ENCODE measurements at regions not wholly inside any gene's neighbourhood (a gene's known extent, or its start where the extent isn't known, plus 50 kb on each side); places are given as distances from the start of the nearest gene placed in this dataset.

DNA sequence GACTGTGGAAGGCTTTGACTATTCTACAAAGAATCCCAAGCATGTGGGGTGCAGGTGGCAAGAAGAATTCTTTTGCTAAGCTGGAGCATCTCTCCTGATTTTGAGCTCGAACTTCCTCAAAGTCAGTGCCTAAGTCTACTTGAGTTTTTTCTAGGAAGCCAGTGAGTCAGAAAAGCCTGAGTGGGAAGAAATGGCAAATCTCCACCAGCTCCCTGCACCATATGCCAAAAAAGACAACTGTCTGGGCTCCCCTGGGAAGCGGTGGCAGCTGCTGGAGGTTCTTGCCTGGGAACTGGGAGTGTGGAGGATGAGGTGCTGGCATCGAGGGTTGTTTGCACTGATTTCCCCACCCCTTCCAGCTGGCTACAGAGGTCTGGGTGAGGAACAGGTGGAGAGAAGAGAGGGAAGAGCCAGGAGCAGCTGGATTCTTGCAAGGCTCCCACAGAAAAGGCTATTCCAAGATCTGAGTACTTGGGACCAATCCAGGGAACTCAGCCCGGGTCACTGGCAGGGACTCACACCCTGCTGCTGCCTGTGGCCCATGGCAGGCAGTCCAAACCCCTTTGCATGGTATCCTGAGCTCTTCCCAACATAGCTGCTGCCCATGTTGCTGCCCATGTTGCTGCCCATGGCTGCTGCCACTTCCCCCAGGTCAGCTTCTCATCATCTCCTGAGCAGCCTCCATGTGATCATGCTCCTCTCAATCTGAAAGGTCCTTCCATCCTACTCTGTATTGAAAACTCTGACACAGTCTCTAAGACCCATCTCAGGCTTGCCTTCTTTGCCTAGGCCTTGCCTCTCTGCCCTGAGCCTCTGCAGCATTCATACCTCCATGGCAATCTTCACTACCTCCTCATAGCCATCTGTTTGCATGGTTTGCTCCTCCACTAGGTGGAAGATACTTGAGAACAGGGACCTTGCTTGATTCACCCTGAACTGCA, 128.3 kb upstream of the SPATS2L start:
- no peak for TF ChIP-seq EZH2phosphoT487 (IDR thresholded peaks at IDR 0.05; ENCODE audit: borderline replicate concordance, low read depth, low read length)
- TF ChIP-seq, protein P1, sequence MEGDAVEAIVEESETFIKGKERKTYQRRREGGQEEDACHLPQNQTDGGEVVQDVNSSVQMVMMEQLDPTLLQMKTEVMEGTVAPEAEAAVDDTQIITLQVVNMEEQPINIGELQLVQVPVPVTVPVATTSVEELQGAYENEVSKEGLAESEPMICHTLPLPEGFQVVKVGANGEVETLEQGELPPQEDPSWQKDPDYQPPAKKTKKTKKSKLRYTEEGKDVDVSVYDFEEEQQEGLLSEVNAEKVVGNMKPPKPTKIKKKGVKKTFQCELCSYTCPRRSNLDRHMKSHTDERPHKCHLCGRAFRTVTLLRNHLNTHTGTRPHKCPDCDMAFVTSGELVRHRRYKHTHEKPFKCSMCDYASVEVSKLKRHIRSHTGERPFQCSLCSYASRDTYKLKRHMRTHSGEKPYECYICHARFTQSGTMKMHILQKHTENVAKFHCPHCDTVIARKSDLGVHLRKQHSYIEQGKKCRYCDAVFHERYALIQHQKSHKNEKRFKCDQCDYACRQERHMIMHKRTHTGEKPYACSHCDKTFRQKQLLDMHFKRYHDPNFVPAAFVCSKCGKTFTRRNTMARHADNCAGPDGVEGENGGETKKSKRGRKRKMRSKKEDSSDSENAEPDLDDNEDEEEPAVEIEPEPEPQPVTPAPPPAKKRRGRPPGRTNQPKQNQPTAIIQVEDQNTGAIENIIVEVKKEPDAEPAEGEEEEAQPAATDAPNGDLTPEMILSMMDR (conservative IDR thresholded peaks at IDR 0.05; ENCODE audit: low read length) = no peak
- no TSS peak for BruUV-seq (replicated peaks)
- H2AFZ ChIP-seq (ENCODE audit: low read length) = no peak overlapping the region
- ChIA-PET CTCF (ENCODE audit: unreplicated experiment) (no interaction called here), POLR2A (no interaction called here)
- H3K36me3 ChIP-seq (ENCODE audit: insufficient read depth, low read length) = no peaks in the 10 kb centered on the region
- DNase-seq (ENCODE audit: low spot score) = no peak
- intact Hi-C loops (cut with micrococcal nuclease; ENCODE audit: unreplicated experiment) = no loop called here
- H3K9me3 ChIP-seq (ENCODE audit: low read length) = no peaks in the 10 kb centered on the region
- no peaks in the 10 kb centered on the region for H3K4me1 ChIP-seq (ENCODE audit: insufficient read depth, low read length, poor library complexity, severe bottlenecking)
- no peak overlapping the region for H3K4me3 ChIP-seq (ENCODE audit: low read depth, low read length, poor library complexity, severe bottlenecking)
- H3K79me2 ChIP-seq (ENCODE audit: insufficient read depth, low read depth, low read length) = no peaks in the 10 kb centered on the region
- no peak overlapping the region for H3K27ac ChIP-seq (ENCODE audit: low read depth, low read length, poor library complexity, severe bottlenecking)
- no peak overlapping the region for H3K4me2 ChIP-seq (ENCODE audit: low read length)
- H4K20me1 ChIP-seq (ENCODE audit: insufficient read depth, low read length) = no peaks in the 10 kb centered on the region
- no peaks in the 10 kb centered on the region for H3K9me2 ChIP-seq (ENCODE audit: insufficient read depth, low read length)

DNA sequence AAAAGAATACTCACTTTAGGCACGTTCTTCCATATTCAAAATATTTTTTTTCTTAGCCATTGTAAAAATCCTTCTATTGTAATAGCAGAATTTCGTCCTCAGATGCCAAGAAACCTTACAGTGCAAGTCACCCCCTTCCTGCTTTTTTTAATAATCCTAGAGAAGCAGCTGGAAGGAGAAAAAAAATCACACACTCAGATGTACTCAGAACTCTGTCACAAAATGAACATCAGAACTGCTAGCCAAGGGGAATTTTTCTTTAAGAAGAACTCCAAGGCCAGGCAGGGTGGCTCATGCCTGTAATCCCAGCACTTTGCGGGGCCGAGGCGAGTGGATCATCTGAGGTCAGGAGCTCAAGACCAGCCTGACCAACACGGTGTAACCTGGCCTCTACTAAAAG, 127.3 kb upstream of the SPATS2L start:
- TF ChIP-seq, protein P1 (conservative IDR thresholded peaks at IDR 0.05; ENCODE audit: low read length) = no peak
- no peak for TF ChIP-seq EZH2phosphoT487 (IDR thresholded peaks at IDR 0.05; ENCODE audit: borderline replicate concordance, low read depth, low read length)
- DNase-seq (ENCODE audit: low spot score) = no peak
- ChIA-PET POLR2A (no interaction called here), CTCF (ENCODE audit: unreplicated experiment) (no interaction called here)
- H3K4me1 ChIP-seq (ENCODE audit: insufficient read depth, low read length, poor library complexity, severe bottlenecking) = no peaks in the 10 kb centered on the region
- H3K36me3 ChIP-seq (ENCODE audit: insufficient read depth, low read length) = no peaks in the 10 kb centered on the region
- H3K9me2 ChIP-seq (ENCODE audit: insufficient read depth, low read length) = no peaks in the 10 kb centered on the region
- no peak overlapping the region for H2AFZ ChIP-seq (ENCODE audit: low read length)
- H3K79me2 ChIP-seq (ENCODE audit: insufficient read depth, low read depth, low read length) = no peaks in the 10 kb centered on the region
- intact Hi-C loops (cut with micrococcal nuclease; ENCODE audit: unreplicated experiment) = no loop called here
- H3K9me3 ChIP-seq (ENCODE audit: low read length) = no peaks in the 10 kb centered on the region
- H3K4me2 ChIP-seq (ENCODE audit: low read length) = no peak overlapping the region
- no peak overlapping the region for H3K27ac ChIP-seq (ENCODE audit: low read depth, low read length, poor library complexity, severe bottlenecking)
- H4K20me1 ChIP-seq (ENCODE audit: insufficient read depth, low read length) = no peaks in the 10 kb centered on the region
- no TSS peak for BruUV-seq (replicated peaks)
- no peak overlapping the region for H3K4me3 ChIP-seq (ENCODE audit: low read depth, low read length, poor library complexity, severe bottlenecking)

DNA sequence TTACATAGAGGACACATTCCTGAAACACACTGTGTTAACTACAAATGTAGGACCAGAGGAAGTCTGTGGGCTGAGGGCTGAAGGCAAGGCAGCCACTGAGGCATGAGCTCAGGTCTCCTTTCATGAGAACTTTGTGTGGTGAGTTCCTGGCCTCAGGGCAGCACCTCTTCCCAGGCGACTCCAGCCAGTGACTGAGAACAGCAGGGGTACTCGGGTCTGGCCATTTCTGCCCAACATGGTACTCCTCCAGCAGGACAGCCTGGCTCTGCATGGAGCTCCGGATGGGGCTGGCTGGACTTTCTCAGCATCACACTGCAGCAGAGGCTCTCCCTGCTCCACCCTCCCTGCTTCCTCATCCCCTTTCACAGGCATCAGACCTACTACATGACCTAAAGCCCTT, 125.5 kb upstream of the SPATS2L start:
- H3K27ac ChIP-seq (ENCODE audit: low read depth, low read length, poor library complexity, severe bottlenecking) = no peak overlapping the region
- H3K4me3 ChIP-seq (ENCODE audit: low read depth, low read length, poor library complexity, severe bottlenecking) = no peak overlapping the region
- H3K4me2 ChIP-seq (ENCODE audit: low read length) = no peak overlapping the region
- no TSS peak for BruUV-seq (replicated peaks)
- ChIA-PET POLR2A (no interaction called here), CTCF (ENCODE audit: unreplicated experiment) (no interaction called here)
- TF ChIP-seq, protein P1 (conservative IDR thresholded peaks at IDR 0.05; ENCODE audit: low read length) = no peak
- no peak for TF ChIP-seq EZH2phosphoT487 (IDR thresholded peaks at IDR 0.05; ENCODE audit: borderline replicate concordance, low read depth, low read length)
- no peak for DNase-seq (ENCODE audit: low spot score)
- no peaks in the 10 kb centered on the region for H3K9me2 ChIP-seq (ENCODE audit: insufficient read depth, low read length)
- H4K20me1 ChIP-seq (ENCODE audit: insufficient read depth, low read length) = no peaks in the 10 kb centered on the region
- no peaks in the 10 kb centered on the region for H3K79me2 ChIP-seq (ENCODE audit: insufficient read depth, low read depth, low read length)
- H3K9me3 ChIP-seq (ENCODE audit: low read length) = no peaks in the 10 kb centered on the region
- no peaks in the 10 kb centered on the region for H3K4me1 ChIP-seq (ENCODE audit: insufficient read depth, low read length, poor library complexity, severe bottlenecking)
- no peak overlapping the region for H2AFZ ChIP-seq (ENCODE audit: low read length)
- intact Hi-C loops (cut with micrococcal nuclease; ENCODE audit: unreplicated experiment) = no loop called here
- H3K36me3 ChIP-seq (ENCODE audit: insufficient read depth, low read length) = no peaks in the 10 kb centered on the region

Measured in OCI-LY7 (cell line).